Smooth muscle cell (in vitro differentiated cells): ENCODE measurements at regions not wholly inside any gene's neighbourhood (a gene's known extent, or its start where the extent isn't known, plus 50 kb on each side); places are given as distances from the start of the nearest gene placed in this dataset.

ENCODE experiments used
- DNase-seq: peaks from one replicate; lab custom pipeline; 2025; ENCODE audit not compliant: unreplicated experiment; lab: John Stamatoyannopoulos, UW
- H2AFZ ChIP-seq: fragments of 200-600 bp; sonication (generic); 2 replicates; pipeline ENCODE4 v1.6.0; 2016; ENCODE audit warnings: antibody characterized with exemption, low read depth, mild to moderate bottlenecking
- H3F3A ChIP-seq: fragments of 200-600 bp; sonication (generic); 2 replicates; pipeline ENCODE4 v1.6.0; 2017; ENCODE audit warnings: antibody characterized with exemption, low read depth
- H3K27ac ChIP-seq: fragments of 200-600 bp; sonication (generic); 2 replicates; pipeline ENCODE4 v1.5.1; 2016; ENCODE audit warnings: low read depth, mild to moderate bottlenecking
- H3K27me3 ChIP-seq: fragments of 200-600 bp; sonication (generic); 2 replicates; pipeline ENCODE4 v1.6.1; 2016; ENCODE audit warnings: low read depth, mild to moderate bottlenecking
- H3K36me3 ChIP-seq: fragments of 200-600 bp; sonication (generic); 2 replicates; pipeline ENCODE4 v1.5.1; 2016; ENCODE audit warnings: low read depth
- H3K4me1 ChIP-seq: fragments of 200-600 bp; sonication (generic); 2 replicates; pipeline ENCODE4 v1.5.1; 2016; ENCODE audit warnings: low read depth
- H3K4me2 ChIP-seq: fragments of 200-600 bp; sonication (generic); 2 replicates; pipeline ENCODE4 v1.6.0; 2016; ENCODE audit warnings: mild to moderate bottlenecking
- H3K4me3 ChIP-seq: fragments of 200-600 bp; sonication (generic); 2 replicates; pipeline ENCODE4 v1.5.1; 2016; ENCODE audit warnings: mild to moderate bottlenecking
- H3K79me2 ChIP-seq: fragments of 200-600 bp; sonication (generic); 2 replicates; pipeline ENCODE4 v1.6.0; 2016; ENCODE audit warnings: low read depth, mild to moderate bottlenecking
- H3K9ac ChIP-seq: fragments of 200-600 bp; sonication (generic); 2 replicates; pipeline ENCODE4 v1.6.0; 2016; ENCODE audit warnings: low read depth
- H3K9me3 ChIP-seq: fragments of 200-600 bp; sonication (generic); replicated peaks from 2 replicates; pipeline ENCODE4 v1.5.1; 2016; ENCODE audit warnings: low read depth
- H4K20me1 ChIP-seq: fragments of 200-600 bp; sonication (generic); 2 replicates; pipeline ENCODE4 v1.6.0; 2016; ENCODE audit warnings: low read depth
- CTCF ChIP-seq: fragments of 200-600 bp; sonication (generic); IDR thresholded peaks from 2 replicates; pipeline ENCODE4 v1.5.1; 2017; ENCODE audit warnings: borderline replicate concordance, mild to moderate bottlenecking, antibody characterized with exemption; ENCODE audit not compliant: insufficient read depth, poor library complexity, severe bottlenecking
- WGBS: methylation state at CpG from one replicate; pipeline ENCODE4 v1.1.7; 2016; ENCODE audit warnings: low lambda C conversion rate; 5-methylcytosine and 5-hydroxymethylcytosine counted together

DNA sequence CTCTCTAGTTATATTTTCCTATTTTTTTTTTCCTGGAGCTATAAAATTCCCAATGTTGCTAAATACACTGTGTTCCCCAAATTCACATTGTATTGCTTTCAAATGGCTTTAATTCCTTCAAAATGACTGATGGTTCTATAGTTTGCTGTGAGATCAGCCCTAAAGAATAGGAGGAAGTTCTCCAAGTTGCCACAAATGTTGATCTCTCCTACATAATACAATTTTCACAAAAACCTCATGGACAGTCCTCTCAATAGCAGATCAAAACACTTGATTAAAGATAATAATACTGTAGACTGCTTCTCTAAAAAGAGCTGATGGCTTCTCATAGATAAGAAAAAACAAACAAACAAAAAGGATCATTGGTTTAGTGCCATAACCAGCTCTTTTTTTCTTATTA is 97.8 kb upstream of the CAV2 start:
- Histone ChIP-seq H3K27me3 (no peaks in the 10 kb centered on the region), H4K20me1 (no peaks in the 10 kb centered on the region), H3K4me3 (no peak overlapping the region), H3K9ac (no peak overlapping the region), H3K4me2 (no peak overlapping the region), H3K27ac (no peak overlapping the region), H3K9me3 (no peaks in the 10 kb centered on the region), H3F3A (no peaks in the 10 kb centered on the region), H2AFZ (no peak overlapping the region), H3K4me1 (no peaks in the 10 kb centered on the region), H3K79me2 (no peaks in the 10 kb centered on the region), H3K36me3 (no peaks in the 10 kb centered on the region)
- DNase-seq = no peak
- TF ChIP-seq CTCF = no peak

- H3K79me2 ChIP-seq = no peaks in the 10 kb centered on the region
- H2AFZ ChIP-seq = no peak overlapping the region
- no peak overlapping the region for H3K4me2 ChIP-seq
- H4K20me1 ChIP-seq = no peaks in the 10 kb centered on the region
- WGBS = 72% methylated on average over 1 of the region's 1 CpG
- no peaks in the 10 kb centered on the region for H3K36me3 ChIP-seq
- no peak overlapping the region for H3K9ac ChIP-seq
- TF ChIP-seq CTCF = no peak
- H3K9me3 ChIP-seq = no peaks in the 10 kb centered on the region
- H3K4me3 ChIP-seq = no peak overlapping the region
- no peak overlapping the region for H3K27ac ChIP-seq
- no peaks in the 10 kb centered on the region for H3K27me3 ChIP-seq
- DNase-seq = no peak
- H3K4me1 ChIP-seq = no peaks in the 10 kb centered on the region
- no peaks in the 10 kb centered on the region for H3F3A ChIP-seq
Observed at GRCh38 chr7:116403265-116403664, 96.3 kb upstream of the CAV2 start.

- no peak for DNase-seq
- Histone ChIP-seq H3K4me2 (no peak overlapping the region), H4K20me1 (no peaks in the 10 kb centered on the region), H3K9me3 (no peaks in the 10 kb centered on the region), H3K4me1 (no peaks in the 10 kb centered on the region), H3K27ac (no peak overlapping the region), H3K4me3 (no peak overlapping the region), H3K79me2 (no peaks in the 10 kb centered on the region), H2AFZ (no peak overlapping the region), H3K27me3 (no peaks in the 10 kb centered on the region), H3K9ac (no peak overlapping the region), H3F3A (no peaks in the 10 kb centered on the region), H3K36me3 (no peaks in the 10 kb centered on the region)
- TF ChIP-seq CTCF = no peak
- WGBS = 89% methylated on average over 3 of the region's 3 CpGs
Observed at GRCh38 chr7:116404389-116404788, 95.1 kb upstream of the CAV2 start.

- H3K27ac ChIP-seq = no peak overlapping the region
- no peaks in the 10 kb centered on the region for H3K36me3 ChIP-seq
- H3K4me1 ChIP-seq = no peaks in the 10 kb centered on the region
- TF ChIP-seq CTCF = no peak
- H3K4me2 ChIP-seq = no peak overlapping the region
- H3K27me3 ChIP-seq = no peaks in the 10 kb centered on the region
- H3K4me3 ChIP-seq = no peak overlapping the region
- no peak overlapping the region for H3K9ac ChIP-seq
- H3K9me3 ChIP-seq = no peaks in the 10 kb centered on the region
- H3K79me2 ChIP-seq = no peaks in the 10 kb centered on the region
- H2AFZ ChIP-seq = no peak overlapping the region
- H4K20me1 ChIP-seq = no peaks in the 10 kb centered on the region
- WGBS = 91% methylated on average over 2 of the region's 2 CpGs
- H3F3A ChIP-seq = no peaks in the 10 kb centered on the region
- no peak for DNase-seq
Observed at GRCh38 chr7:116405810-116406209, 93.7 kb upstream of the CAV2 start.
